AG04450 (cell line): ENCODE measurements at regions not wholly inside any gene's neighbourhood (a gene's known extent, or its start where the extent isn't known, plus 50 kb on each side); places are given as distances from the start of the nearest gene placed in this dataset.

Source experiments
- CTCF ChIA-PET: fragments of 300-600, 350-600 bp; formaldehyde crosslinking; extraction: SDS; loops from one replicate; lab custom pipeline; 2022; ENCODE audit warnings: antibody characterized with exemption, inconsistent platforms; lab: Charles Lee
- POLR2A ChIA-PET: fragments of 350-600 bp; formaldehyde crosslinking; extraction: SDS; loops from one replicate; lab custom pipeline; 2021; ENCODE audit warnings: antibody characterized with exemption, inconsistent platforms; lab: Yijun Ruan, JAX
- DNase-seq: peaks from one replicate; pipeline ENCODE4 v3.0.0-alpha.2; 2011; ENCODE audit warnings: low read depth, low spot score
- H3K27ac ChIP-seq: one replicate; pipeline ENCODE4 v1.5.1; 2012; ENCODE audit warnings: low read depth, low read length, control low read depth
- H3K27me3 ChIP-seq: one replicate; pipeline ENCODE4 v1.6.0; 2012; ENCODE audit warnings: low read length; ENCODE audit not compliant: control insufficient read depth, insufficient read depth
- H3K4me3 ChIP-seq: 2 replicates; pipeline ENCODE4 v1.5.1; 2011; ENCODE audit warnings: mild to moderate bottlenecking, low read depth, low read length, control low read depth
- H3K9me3 ChIP-seq: 2 replicates; pipeline ENCODE4 v1.5.1; 2012; ENCODE audit warnings: low read length; ENCODE audit not compliant: control insufficient read depth, insufficient read depth
- CTCF ChIP-seq: IDR thresholded peaks from 2 replicates; pipeline ENCODE4 v1.5.1; 2011; ENCODE audit warnings: low read depth, low read length, control low read depth, inconsistent platforms

DNA sequence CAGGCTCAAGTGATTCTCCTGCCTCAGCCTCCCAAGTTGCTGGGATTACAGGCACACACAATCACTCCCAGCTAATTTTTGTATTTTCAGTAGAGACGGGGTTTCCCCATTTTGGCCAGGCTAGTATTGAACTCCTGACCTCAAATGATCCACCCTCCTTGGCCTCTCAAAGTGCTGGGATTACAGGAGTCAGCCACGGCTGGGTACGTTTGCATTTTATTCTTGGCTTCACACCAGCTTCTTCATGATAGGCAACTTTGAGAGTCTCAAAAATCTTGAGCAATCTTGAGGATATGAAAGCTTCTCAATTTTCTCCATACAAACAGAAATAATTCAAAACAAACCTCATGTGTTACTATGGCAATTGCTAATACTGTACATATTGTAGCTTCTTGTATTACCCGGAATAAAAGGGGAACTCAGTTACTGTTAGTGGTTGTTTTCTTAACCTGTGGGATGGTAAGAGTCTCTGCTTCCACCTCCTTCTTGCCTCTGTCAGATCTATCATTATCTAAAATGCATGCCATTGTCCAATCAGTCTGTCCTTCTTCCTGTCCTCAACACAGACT lies 102.9 kb upstream of the SYT4 start:
- ChIA-PET CTCF (no interaction called here), POLR2A (no interaction called here)
- no peak overlapping the region for H3K27ac ChIP-seq
- no peak for TF ChIP-seq CTCF
- peaks cover 2% of the 10 kb centered on the region; the same call in 1 of the 2 replicates for H3K9me3 ChIP-seq
- H3K27me3 ChIP-seq, result no peaks in the 10 kb centered on the region
- DNase-seq, result no peak
- no peak overlapping the region for H3K4me3 ChIP-seq

DNA sequence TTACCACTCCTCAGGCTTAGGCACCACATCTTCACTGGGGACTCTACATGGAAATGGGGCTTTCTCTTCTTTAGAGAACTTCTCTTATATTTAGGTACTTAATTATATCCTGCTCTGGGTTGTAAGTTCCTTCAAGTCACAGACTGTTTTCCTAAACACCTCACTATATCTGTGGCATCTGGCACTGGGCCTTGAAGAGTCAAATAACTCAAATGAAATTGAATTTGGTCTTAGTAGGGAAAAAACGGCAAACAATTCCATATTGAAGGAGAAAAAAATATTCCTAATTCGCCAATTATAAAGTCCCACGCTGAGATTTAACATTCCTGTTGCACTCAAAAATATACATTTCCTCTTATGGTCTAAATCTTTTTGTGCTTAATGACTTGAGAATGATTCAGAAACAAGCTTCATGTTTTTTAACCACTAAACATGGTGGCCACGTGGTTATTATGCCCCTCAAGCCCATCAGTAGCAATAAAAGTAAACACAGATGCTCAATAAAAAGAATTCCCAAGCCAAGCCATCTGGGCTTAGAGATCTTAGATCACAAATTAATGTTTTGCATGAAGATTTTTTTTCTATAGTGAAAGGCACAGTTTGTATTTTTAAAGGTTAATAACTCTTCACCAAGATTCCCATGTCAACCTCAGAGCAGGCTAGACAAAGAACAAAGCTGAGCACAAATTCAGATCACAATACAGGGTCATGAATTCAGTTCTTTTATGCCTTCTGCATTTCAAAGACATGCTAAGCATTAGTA lies 105.5 kb upstream of the SYT4 start:
- no peaks in the 10 kb centered on the region for H3K27me3 ChIP-seq
- H3K27ac ChIP-seq, result no peak overlapping the region
- ChIA-PET POLR2A (no interaction called here), CTCF (no interaction called here)
- no peak overlapping the region for H3K4me3 ChIP-seq
- DNase-seq, result no peak
- H3K9me3 ChIP-seq, result peaks cover 2% of the 10 kb centered on the region; the same call in 1 of the 2 replicates
- no peak for TF ChIP-seq CTCF

DNA sequence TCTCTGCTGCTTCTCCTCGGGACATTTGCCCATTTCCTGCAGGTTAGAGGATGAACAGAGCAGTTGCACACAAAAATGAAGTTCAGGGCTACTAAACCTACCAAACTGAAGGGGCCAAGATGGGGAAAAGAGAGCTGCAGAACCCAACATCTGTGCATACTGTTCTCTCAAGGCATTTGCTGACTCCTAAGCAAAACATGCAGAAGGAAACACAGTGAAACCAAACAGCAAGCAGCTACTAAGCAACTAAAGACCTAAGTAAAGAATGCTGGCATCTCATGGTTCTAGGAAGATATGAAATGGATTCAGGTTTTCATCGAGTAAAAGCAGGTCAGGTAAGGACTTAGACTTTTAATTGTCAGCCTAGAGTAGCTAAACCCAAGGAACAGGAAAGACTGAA lies 111.9 kb upstream of the SYT4 start:
- TF ChIP-seq CTCF, result no peak
- CTCF ChIA-PET, result no interaction called here

DNA sequence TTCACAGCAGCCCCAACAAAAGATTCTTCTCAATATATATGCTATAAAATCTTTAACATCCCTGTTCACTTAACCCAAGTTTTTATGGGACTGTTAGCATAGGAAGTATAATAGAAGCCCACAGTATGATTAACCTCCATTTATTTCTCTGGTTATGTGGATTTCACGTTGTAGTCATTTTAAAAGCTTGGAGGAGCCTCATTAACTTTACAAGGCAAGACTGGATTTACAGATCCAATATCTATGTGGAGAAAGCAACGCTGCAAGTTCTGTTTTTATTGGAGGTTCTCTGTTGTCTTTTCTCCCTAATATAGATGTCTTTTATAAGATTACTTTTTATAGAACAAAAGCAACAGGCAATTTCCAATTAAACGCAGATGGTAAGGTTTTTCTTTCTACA lies 114.9 kb upstream of the SYT4 start:
- Histone ChIP-seq H3K9me3 (no peaks in the 10 kb centered on the region), H3K27ac (no peak overlapping the region), H3K27me3 (no peaks in the 10 kb centered on the region), H3K4me3 (no peak overlapping the region)
- POLR2A ChIA-PET, result no interaction called here
- TF ChIP-seq CTCF, result no peak
- CTCF ChIA-PET, result no interaction called here
- DNase-seq, result no peak

More for the DNA sequence above, 111.9 kb upstream of the SYT4 start:
- H3K4me3 ChIP-seq, result no peak overlapping the region
- no peak overlapping the region for H3K27ac ChIP-seq
- no peak for DNase-seq
- H3K27me3 ChIP-seq, result no peaks in the 10 kb centered on the region
- POLR2A ChIA-PET, result no interaction called here
- no peaks in the 10 kb centered on the region; the same call in 1 of the 2 replicates for H3K9me3 ChIP-seq

DNA sequence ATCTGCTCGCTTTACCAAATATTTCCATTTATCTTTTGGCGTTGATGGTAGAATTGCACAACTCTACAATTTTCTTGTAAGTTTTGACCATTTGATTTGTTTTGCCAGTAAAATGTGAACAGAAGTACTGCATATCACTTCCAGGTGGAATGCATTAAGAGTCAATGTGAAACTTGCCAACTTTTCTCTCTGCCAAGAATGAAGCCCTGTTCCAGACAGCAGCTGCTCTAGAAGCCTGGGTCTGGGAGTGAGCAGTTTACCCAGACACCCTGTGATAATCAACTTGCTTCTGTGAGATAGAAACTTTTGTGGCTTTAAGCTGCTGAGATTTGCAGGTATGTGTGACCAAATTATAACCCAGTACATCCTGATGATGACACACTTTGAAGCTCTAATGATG lies 115.9 kb upstream of the SYT4 start:
- ChIA-PET POLR2A (no interaction called here), CTCF (interaction anchor here (1.5 kb wide), 1 partner anchor 1279 kb away, joined by 5 read pairs; no protein-coding TSS in a partner anchor)
- TF ChIP-seq CTCF, result no peak
- Histone ChIP-seq H3K27me3 (no peaks in the 10 kb centered on the region), H3K4me3 (no peak overlapping the region), H3K27ac (no peak overlapping the region), H3K9me3 (no peaks in the 10 kb centered on the region)
- DNase-seq, result no peak
